BE2C (cell line): ENCODE measurements at regions not wholly inside any gene's neighbourhood (a gene's known extent, or its start where the extent isn't known, plus 50 kb on each side); places are given as distances from the start of the nearest gene placed in this dataset.

Experiments used
- DNase-seq: peaks from one replicate; pipeline ENCODE4 v3.0.0-alpha.2; 2020
- H3K27me3 ChIP-seq: fragments of 250-450 bp; sonication (Bioruptor Pico); 2 replicates; pipeline ENCODE4 v1.5.1; 2020; ENCODE audit warnings: mild to moderate bottlenecking
- H3K36me3 ChIP-seq: fragments of 250-450 bp; sonication (Bioruptor Pico); 2 replicates; pipeline ENCODE4 v1.5.1; 2020; ENCODE audit warnings: mild to moderate bottlenecking
- H3K4me1 ChIP-seq: fragments of 250-450 bp; sonication (Bioruptor Pico); 2 replicates; pipeline ENCODE4 v1.5.1; 2020
- H3K4me3 ChIP-seq: 2 replicates; pipeline ENCODE4 v1.5.1; 2011; ENCODE audit warnings: low read depth, low read length
- H3K9me3 ChIP-seq: fragments of 250-450 bp; sonication (Bioruptor Pico); 2 replicates; pipeline ENCODE4 v1.5.1; 2020
- CTCF ChIP-seq: IDR thresholded peaks from 2 replicates; pipeline ENCODE4 v1.5.1; 2012; ENCODE audit warnings: mild to moderate bottlenecking, low read depth, low read length

- Histone ChIP-seq H3K9me3 (no peaks in the 10 kb centered on the region), H3K4me3 (no peak overlapping the region), H3K27me3 (no peaks in the 10 kb centered on the region), H3K36me3 (no peaks in the 10 kb centered on the region), H3K4me1 (peaks cover 5% of the 10 kb centered on the region)
- no peak for DNase-seq
- no peak for TF ChIP-seq CTCF
Measured at GRCh38 chr3:102255736-102256135, 179.1 kb upstream of the ZPLD1 start.

- no peak for DNase-seq
- Histone ChIP-seq H3K27me3 (no peaks in the 10 kb centered on the region), H3K9me3 (no peaks in the 10 kb centered on the region), H3K4me3 (no peak overlapping the region), H3K36me3 (no peaks in the 10 kb centered on the region), H3K4me1 (no peaks in the 10 kb centered on the region; the same call in 1 of the 2 replicates)
- no peak for TF ChIP-seq CTCF
Measured at GRCh38 chr3:102258666-102259227, 176.1 kb upstream of the ZPLD1 start.

GRCh38 chr3:102259663-102260062, 175.2 kb upstream of the ZPLD1 start:
- no peak for DNase-seq
- Histone ChIP-seq H3K27me3 (no peaks in the 10 kb centered on the region), H3K4me1 (no peaks in the 10 kb centered on the region; the same call in 1 of the 2 replicates), H3K9me3 (no peaks in the 10 kb centered on the region), H3K4me3 (no peak overlapping the region), H3K36me3 (no peaks in the 10 kb centered on the region)
- TF ChIP-seq CTCF = no peak

GRCh38 chr3:102265720-102266119, 169.1 kb upstream of the ZPLD1 start:
- no peak for TF ChIP-seq CTCF
- no peak for DNase-seq

GRCh38 chr3:102269406-102269805, 165.4 kb upstream of the ZPLD1 start:
- H3K4me3 ChIP-seq = no peak overlapping the region
- no peaks in the 10 kb centered on the region for H3K27me3 ChIP-seq

More at GRCh38 chr3:102265720-102266119, 169.1 kb upstream of the ZPLD1 start:
- Histone ChIP-seq H3K9me3 (no peaks in the 10 kb centered on the region), H3K4me1 (no peaks in the 10 kb centered on the region), H3K4me3 (no peak overlapping the region), H3K27me3 (no peaks in the 10 kb centered on the region), H3K36me3 (no peaks in the 10 kb centered on the region)

More at GRCh38 chr3:102269406-102269805, 165.4 kb upstream of the ZPLD1 start:
- no peaks in the 10 kb centered on the region for H3K36me3 ChIP-seq
- H3K4me1 ChIP-seq = no peaks in the 10 kb centered on the region
- TF ChIP-seq CTCF = no peak
- H3K9me3 ChIP-seq = no peaks in the 10 kb centered on the region
- no peak for DNase-seq
